ENCODE measurements at regions not wholly inside any gene's neighbourhood (a gene's known extent, or its start where the extent isn't known, plus 50 kb on each side); places are given as distances from the start of the nearest gene placed in this dataset.

- no peak for DNase-seq (ENCODE audit: low read depth, low spot score)
Observed at GRCh38 chr13:105370011-105370650, 1165.3 kb downstream of the EFNB2 start.

GRCh38 chr13:105368781-105369180, 1166.7 kb downstream of the EFNB2 start:
- DNase-seq (ENCODE audit: low read depth, low spot score): no peak

- DNase-seq (ENCODE audit: low read depth, low spot score): no peak
Observed at GRCh38 chr13:105365831-105366230, 1169.6 kb downstream of the EFNB2 start.

- no peak for DNase-seq (ENCODE audit: low read depth, low spot score)
Observed at GRCh38 chr13:105365021-105365550, 1170.4 kb downstream of the EFNB2 start.

- DNase-seq (ENCODE audit: low read depth, low spot score): no peak
Observed at GRCh38 chr13:105364191-105364590, 1171.3 kb downstream of the EFNB2 start.

- no peak for DNase-seq (ENCODE audit: low read depth, low spot score)
Observed at GRCh38 chr13:105363261-105364190, 1171.9 kb downstream of the EFNB2 start.

- DNase-seq (ENCODE audit: low read depth, low spot score): no peak
Observed at GRCh38 chr13:105353654-105354053, 1181.8 kb downstream of the EFNB2 start.

GRCh38 chr13:105349082-105349723, 1186.3 kb downstream of the EFNB2 start:
- no peak for DNase-seq (ENCODE audit: low read depth, low spot score)

- no peak for DNase-seq (ENCODE audit: low read depth, low spot score)
Observed at GRCh38 chr13:105346141-105346775, 1189.2 kb downstream of the EFNB2 start.

- DNase-seq (ENCODE audit: low read depth, low spot score): no peak
Observed at GRCh38 chr13:105345730-105346129, 1189.7 kb downstream of the EFNB2 start.

GRCh38 chr13:105345131-105345530, 1190.3 kb downstream of the EFNB2 start:
- no peak for DNase-seq (ENCODE audit: low read depth, low spot score)

GRCh38 chr13:105343134-105343806, 1192.2 kb downstream of the EFNB2 start:
- no peak for DNase-seq (ENCODE audit: low read depth, low spot score)

- no peak for DNase-seq (ENCODE audit: low read depth, low spot score)
Observed at GRCh38 chr13:105342281-105342820, 1193.1 kb downstream of the EFNB2 start.

- DNase-seq (ENCODE audit: low read depth, low spot score): no peak
Observed at GRCh38 chr13:105341758-105342157, 1193.7 kb downstream of the EFNB2 start.

GRCh38 chr13:105341256-105341655, 1194.2 kb downstream of the EFNB2 start:
- no peak for DNase-seq (ENCODE audit: low read depth, low spot score)

- no peak for DNase-seq (ENCODE audit: low read depth, low spot score)
Observed at GRCh38 chr13:105340061-105340606, 1195.3 kb downstream of the EFNB2 start.

GRCh38 chr13:105338773-105339172, 1196.7 kb downstream of the EFNB2 start:
- no peak for DNase-seq (ENCODE audit: low read depth, low spot score)

GRCh38 chr13:105338006-105338405, 1197.5 kb downstream of the EFNB2 start:
- no peak for DNase-seq (ENCODE audit: low read depth, low spot score)

- no peak for DNase-seq (ENCODE audit: low read depth, low spot score)
Observed at GRCh38 chr13:105336706-105337576, 1198.5 kb downstream of the EFNB2 start.

- no peak for DNase-seq (ENCODE audit: low read depth, low spot score)
Observed at GRCh38 chr13:105334211-105334610, 1201.3 kb downstream of the EFNB2 start.
